K562 (cell line): ENCODE measurements at regions not wholly inside any gene's neighbourhood (a gene's known extent, or its start where the extent isn't known, plus 50 kb on each side); places are given as distances from the start of the nearest gene placed in this dataset.
A peak's percentile ranks its signal among the peaks of the same experiment; 100 is the strongest.

Experiments
- ARID2 ChIP-seq: fragments of 450-650 bp; IDR thresholded peaks from 2 replicates; pipeline ENCODE4 v1.6.1; 2017; ENCODE audit warnings: antibody characterized with exemption, mild to moderate bottlenecking
- CBX3 ChIP-seq, 2 experiments: IDR thresholded peaks; 1 replicate in 1 of 2; 2 replicates in 1 of 2; pipeline ENCODE4 v1.6.1; 2012; ENCODE audit warnings: inconsistent platforms in 2 of 2, low read length in 2 of 2, borderline replicate concordance in 1 of 2, control low read depth in 1 of 2
- DMBX1 ChIP-seq: fragments of 250-450 bp; sonication (Bioruptor Pico); IDR thresholded peaks from 2 replicates; pipeline ENCODE4 v1.8.0; 2022; ENCODE audit warnings: inconsistent platforms, mild to moderate bottlenecking, moderate library complexity, borderline replicate concordance
- ETS2 ChIP-seq: IDR thresholded peaks from 2 replicates; pipeline ENCODE4 v1.6.1; 2016; ENCODE audit warnings: borderline replicate concordance, missing genetic modification characterization, mild to moderate bottlenecking, moderate library complexity, missing compliant biosample characterization; ENCODE audit not compliant: poor library complexity, severe bottlenecking
- GABPB2 ChIP-seq: fragments of 250-450 bp; sonication (Bioruptor Pico); conservative IDR thresholded peaks from 2 replicates; pipeline ENCODE4 v1.5.1; 2021; ENCODE audit warnings: mild to moderate bottlenecking
- HIVEP1 ChIP-seq: fragments of 250-450 bp; sonication (Bioruptor Pico); IDR thresholded peaks from 2 replicates; pipeline ENCODE4 v1.4.0; 2020; ENCODE audit warnings: mild to moderate bottlenecking
- MAFG ChIP-seq: fragments of 450-650 bp; conservative IDR thresholded peaks from 2 replicates; pipeline ENCODE4 v1.6.1; 2016; ENCODE audit warnings: missing genetic modification characterization, missing compliant biosample characterization
- MYBL2 ChIP-seq, 2 experiments: fragments of 450-650 bp in 1 of 2; sonication (generic) in 1 of 2; formaldehyde crosslinking in 1 of 2; IDR thresholded peaks; 2 replicates each; pipeline versions ENCODE4 v1.6.1 to v1.8.1; 2017 to 2022; ENCODE audit warnings: borderline replicate concordance in 1 of 2, inconsistent platforms in 1 of 2, low read depth in 1 of 2, mild to moderate bottlenecking in 1 of 2, missing genetic modification reagents in 1 of 2, moderate library complexity in 1 of 2
- PHB2 ChIP-seq: fragments of 450-650 bp; IDR thresholded peaks from 2 replicates; pipeline ENCODE4 v1.6.1; 2017; ENCODE audit warnings: low read depth
- RUNX1 ChIP-seq: sonication (generic); IDR thresholded peaks from 2 replicates; pipeline ENCODE4 v1.6.1; 2016; ENCODE audit warnings: antibody characterized with exemption, low read depth
- SNIP1 ChIP-seq: fragments of 450-650 bp; IDR thresholded peaks from 2 replicates; pipeline ENCODE4 v1.7.1; 2017; ENCODE audit warnings: low read depth, mild to moderate bottlenecking
- SOX6 ChIP-seq: fragments of 450-650 bp; IDR thresholded peaks from 2 replicates; pipeline ENCODE4 v1.6.1; 2014; ENCODE audit warnings: mild to moderate bottlenecking
- TRIM24 ChIP-seq, 2 experiments: fragments of 450-650 bp; IDR thresholded peaks; 2 replicates each; pipeline ENCODE4 v1.6.1; 2016
- XRCC3 ChIP-seq: fragments of 450-650 bp; IDR thresholded peaks from 2 replicates; pipeline ENCODE4 v1.6.1; 2017; ENCODE audit warnings: mild to moderate bottlenecking, moderate library complexity
- ZNF384 ChIP-seq: IDR thresholded peaks from 2 replicates; pipeline ENCODE4 v1.6.1; 2012; ENCODE audit warnings: low read depth, low read length, improper control_type of control experiment
- ZNF57 ChIP-seq: fragments of 450-650 bp; formaldehyde crosslinking; IDR thresholded peaks from 2 replicates; pipeline ENCODE4 v1.4.0; 2020; ENCODE audit warnings: mild to moderate bottlenecking, moderate library complexity
- TF ChIP-seq, protein P1 (sequence below), 2 experiments: fragments of 450-650 bp in 1 of 2; sonication (generic) in 1 of 2; formaldehyde crosslinking in 1 of 2; IDR thresholded peaks in 1 of 2; conservative IDR thresholded peaks in 1 of 2; 2 replicates each; pipeline versions ENCODE4 v1.6.1 to v1.8.1; 2016 to 2023; ENCODE audit warnings: mild to moderate bottlenecking in 2 of 2, moderate library complexity in 2 of 2, inconsistent platforms in 1 of 2, missing genetic modification reagents in 1 of 2
- TF ChIP-seq, protein P2 (sequence below): fragments of 250-450 bp; sonication (Bioruptor Pico); IDR thresholded peaks from 2 replicates; pipeline ENCODE4 v1.8.0; 2021; ENCODE audit warnings: borderline replicate concordance, mild to moderate bottlenecking, moderate library complexity; ENCODE audit not compliant: poor library complexity, severe bottlenecking
- TF ChIP-seq, protein P3 (sequence below): fragments of 450-650 bp; conservative IDR thresholded peaks from 2 replicates; pipeline ENCODE4 v1.6.1; 2016; ENCODE audit warnings: missing genetic modification characterization, low read depth, mild to moderate bottlenecking, missing compliant biosample characterization, moderate library complexity
- TF ChIP-seq, protein P4 (sequence below): sonication (generic); formaldehyde crosslinking; IDR thresholded peaks from 2 replicates; pipeline ENCODE4 v1.8.0; 2022; ENCODE audit warnings: mild to moderate bottlenecking, missing genetic modification reagents, borderline replicate concordance
- TF ChIP-seq, protein P5 (sequence below), 2 experiments: IDR thresholded peaks in 1 of 2; conservative IDR thresholded peaks in 1 of 2; 2 replicates each; pipeline ENCODE4 v1.6.1; 2016; ENCODE audit warnings: low read depth in 2 of 2, mild to moderate bottlenecking in 1 of 2, missing compliant biosample characterization in 1 of 2, missing genetic modification characterization in 1 of 2, moderate library complexity in 1 of 2

DNA sequence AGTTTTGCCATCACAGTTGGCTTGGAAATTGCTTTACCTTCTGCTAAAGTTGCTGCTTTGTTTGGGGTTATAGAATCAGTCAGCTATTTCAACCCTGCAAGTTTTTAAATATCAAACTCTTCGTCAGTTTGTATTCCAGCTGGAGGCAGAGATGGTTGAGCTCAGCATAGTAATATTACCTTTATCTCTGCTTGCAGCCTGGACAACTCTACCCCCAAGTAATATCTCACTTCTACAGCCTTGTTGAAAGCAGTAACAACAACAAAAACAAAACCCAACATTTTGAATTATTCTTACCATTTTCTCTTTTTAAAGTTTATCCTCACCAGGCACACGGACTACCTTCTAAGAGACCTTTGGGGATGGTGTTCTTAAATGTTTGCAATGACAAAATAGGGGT is 239.1 kb upstream of the PHF14 start (continued):
- TF ChIP-seq ETS2 (tag) (no peak), MYBL2 (IDR thresholded peaks at IDR 0.05; ENCODE audit: low read depth) (peak; percentile 50; the same call in 1 of the 2 replicates), MYBL2 (CRISPR knock-in tag; IDR thresholded peaks at IDR 0.05; ENCODE audit: borderline replicate concordance) (no peak), MAFG (tag) (no peak), XRCC3 (no peak), DMBX1 (CRISPR knock-in tag) (peak; percentile 59; the same call in 1 of the 2 replicates), ZNF57 (CRISPR knock-in tag) (no peak), SOX6 (peak; percentile 70), PHB2 (peak; percentile 79), ZNF384 (no peak), CBX3 (IDR thresholded peaks at IDR 0.05; ENCODE audit: borderline replicate concordance in 1 of 2, low read length in 2 of 2) (peak in 1 of 2 experiments; percentile 44; a peak in 1 of 3 replicates), RUNX1 (no peak), GABPB2 (CRISPR knock-in tag) (no peak), ARID2 (no peak), SNIP1 (no peak), HIVEP1 (CRISPR knock-in tag) (no peak), TRIM24 (IDR thresholded peaks at IDR 0.05) (peak; percentile 69 to 76)
- TF ChIP-seq, protein P1, sequence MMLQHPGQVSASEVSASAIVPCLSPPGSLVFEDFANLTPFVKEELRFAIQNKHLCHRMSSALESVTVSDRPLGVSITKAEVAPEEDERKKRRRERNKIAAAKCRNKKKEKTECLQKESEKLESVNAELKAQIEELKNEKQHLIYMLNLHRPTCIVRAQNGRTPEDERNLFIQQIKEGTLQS (IDR thresholded peaks at IDR 0.05): no peak
- TF ChIP-seq, protein P1 (CRISPR knock-in tag; conservative IDR thresholded peaks at IDR 0.05): no peak
- TF ChIP-seq, protein P2, sequence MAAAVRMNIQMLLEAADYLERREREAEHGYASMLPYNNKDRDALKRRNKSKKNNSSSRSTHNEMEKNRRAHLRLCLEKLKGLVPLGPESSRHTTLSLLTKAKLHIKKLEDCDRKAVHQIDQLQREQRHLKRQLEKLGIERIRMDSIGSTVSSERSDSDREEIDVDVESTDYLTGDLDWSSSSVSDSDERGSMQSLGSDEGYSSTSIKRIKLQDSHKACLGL: no peak
- TF ChIP-seq, protein P3, sequence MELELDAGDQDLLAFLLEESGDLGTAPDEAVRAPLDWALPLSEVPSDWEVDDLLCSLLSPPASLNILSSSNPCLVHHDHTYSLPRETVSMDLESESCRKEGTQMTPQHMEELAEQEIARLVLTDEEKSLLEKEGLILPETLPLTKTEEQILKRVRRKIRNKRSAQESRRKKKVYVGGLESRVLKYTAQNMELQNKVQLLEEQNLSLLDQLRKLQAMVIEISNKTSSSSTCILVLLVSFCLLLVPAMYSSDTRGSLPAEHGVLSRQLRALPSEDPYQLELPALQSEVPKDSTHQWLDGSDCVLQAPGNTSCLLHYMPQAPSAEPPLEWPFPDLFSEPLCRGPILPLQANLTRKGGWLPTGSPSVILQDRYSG: no peak
- TF ChIP-seq, protein P4, sequence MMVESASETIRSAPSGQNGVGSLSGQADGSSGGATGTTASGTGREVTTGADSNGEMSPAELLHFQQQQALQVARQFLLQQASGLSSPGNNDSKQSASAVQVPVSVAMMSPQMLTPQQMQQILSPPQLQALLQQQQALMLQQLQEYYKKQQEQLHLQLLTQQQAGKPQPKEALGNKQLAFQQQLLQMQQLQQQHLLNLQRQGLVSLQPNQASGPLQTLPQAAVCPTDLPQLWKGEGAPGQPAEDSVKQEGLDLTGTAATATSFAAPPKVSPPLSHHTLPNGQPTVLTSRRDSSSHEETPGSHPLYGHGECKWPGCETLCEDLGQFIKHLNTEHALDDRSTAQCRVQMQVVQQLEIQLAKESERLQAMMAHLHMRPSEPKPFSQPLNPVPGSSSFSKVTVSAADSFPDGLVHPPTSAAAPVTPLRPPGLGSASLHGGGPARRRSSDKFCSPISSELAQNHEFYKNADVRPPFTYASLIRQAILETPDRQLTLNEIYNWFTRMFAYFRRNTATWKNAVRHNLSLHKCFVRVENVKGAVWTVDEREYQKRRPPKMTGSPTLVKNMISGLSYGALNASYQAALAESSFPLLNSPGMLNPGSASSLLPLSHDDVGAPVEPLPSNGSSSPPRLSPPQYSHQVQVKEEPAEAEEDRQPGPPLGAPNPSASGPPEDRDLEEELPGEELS: no peak
- TF ChIP-seq, protein P5, sequence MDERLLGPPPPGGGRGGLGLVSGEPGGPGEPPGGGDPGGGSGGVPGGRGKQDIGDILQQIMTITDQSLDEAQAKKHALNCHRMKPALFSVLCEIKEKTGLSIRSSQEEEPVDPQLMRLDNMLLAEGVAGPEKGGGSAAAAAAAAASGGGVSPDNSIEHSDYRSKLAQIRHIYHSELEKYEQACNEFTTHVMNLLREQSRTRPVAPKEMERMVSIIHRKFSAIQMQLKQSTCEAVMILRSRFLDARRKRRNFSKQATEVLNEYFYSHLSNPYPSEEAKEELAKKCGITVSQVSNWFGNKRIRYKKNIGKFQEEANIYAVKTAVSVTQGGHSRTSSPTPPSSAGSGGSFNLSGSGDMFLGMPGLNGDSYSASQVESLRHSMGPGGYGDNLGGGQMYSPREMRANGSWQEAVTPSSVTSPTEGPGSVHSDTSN (CRISPR knock-in tag; IDR thresholded peaks at IDR 0.05; ENCODE audit: low read depth): no peak
- TF ChIP-seq, protein P5 (tag; conservative IDR thresholded peaks at IDR 0.05; ENCODE audit: low read depth): peak; percentile 68
